ENCODE measurements at regions not wholly inside any gene's neighbourhood (a gene's known extent, or its start where the extent isn't known, plus 50 kb on each side); places are given as distances from the start of the nearest gene placed in this dataset.

DNA sequence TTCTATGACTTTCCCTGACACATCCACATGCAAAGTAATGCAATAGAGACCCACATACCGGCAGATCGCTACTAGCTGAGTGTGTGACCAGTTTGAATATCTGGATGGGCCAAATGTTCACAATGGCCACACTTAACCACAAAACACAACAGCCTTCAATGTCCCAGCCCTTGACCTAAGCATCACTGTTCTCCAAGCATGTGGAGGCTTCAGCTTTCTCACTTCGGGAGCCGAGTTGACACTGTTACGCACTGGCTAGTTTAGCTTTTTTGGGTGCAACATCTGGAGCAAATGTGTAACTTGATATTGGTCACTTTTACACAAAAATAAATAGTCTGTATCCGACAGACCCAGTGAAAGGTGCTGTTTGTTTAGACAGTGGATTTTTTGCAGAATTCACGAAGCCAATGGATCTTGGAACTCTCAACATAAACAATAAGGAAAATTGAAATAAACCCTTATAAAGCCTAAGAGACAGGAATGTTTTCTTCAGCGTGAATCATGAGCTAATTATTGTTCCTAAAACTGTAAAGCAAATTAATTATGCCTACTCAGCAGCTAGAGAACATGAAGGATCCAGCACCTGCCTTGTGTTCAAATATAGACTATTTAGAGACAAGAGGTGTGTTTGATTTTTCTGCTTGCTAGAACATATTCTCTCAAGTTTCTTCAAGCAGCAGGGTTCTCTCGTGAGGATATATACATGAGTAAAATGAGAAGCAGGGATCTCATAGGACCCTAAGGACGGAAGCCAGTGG is 117.6 kb upstream of the JCAD start:
- no peak overlapping the region for H2AFZ ChIP-seq (ENCODE audit: low read length)
- no peak overlapping the region for H2BK120ac ChIP-seq (ENCODE audit: low read depth, low read length)
- H3K27ac ChIP-seq (replicated peaks; ENCODE audit: low read length): no peak overlapping the region
- no peak overlapping the region for H3K4me2 ChIP-seq (ENCODE audit: insufficient read depth, low read length, poor library complexity, severe bottlenecking)
- H2AK5ac ChIP-seq (ENCODE audit: low read depth, low read length): no peak overlapping the region
- H3K4me3 ChIP-seq (ENCODE audit: low read length in 2 of 2): no peak overlapping the region
- H3K23ac ChIP-seq (ENCODE audit: low read depth, low read length, poor library complexity): no peak overlapping the region
- H3K4ac ChIP-seq (ENCODE audit: low read length): no peak overlapping the region
- no peaks in the 10 kb centered on the region for H3K79me1 ChIP-seq (ENCODE audit: low read depth, low read length)
- WGBS, 2 donors (ENCODE audit: extremely low coverage in 2 of 2, insufficient read length in 2 of 2, insufficient replicate concordance in 1 of 2): no CpG with 5 or more reads among the region's 10 CpGs
- no peaks in the 10 kb centered on the region for H3K9me3 ChIP-seq (replicated peaks in 1 of 2; ENCODE audit: control insufficient read depth in 2 of 2, insufficient read depth in 1 of 2, low read depth in 1 of 2, low read length in 2 of 2)
- no peak overlapping the region for H3K9ac ChIP-seq (ENCODE audit: low read depth, low read length, poor library complexity)
- DNase-seq (ENCODE audit: low spot score): no peak
- H4K8ac ChIP-seq (ENCODE audit: low read depth, low read length): no peak overlapping the region
- no peak overlapping the region for H2BK15ac ChIP-seq (ENCODE audit: low read length)
- no peak overlapping the region for H3K18ac ChIP-seq (ENCODE audit: low read length)
- no peak overlapping the region for H4K91ac ChIP-seq (ENCODE audit: low read depth, low read length, poor library complexity)
- no peak overlapping the region for H3K14ac ChIP-seq (ENCODE audit: low read length)
- H3K27me3 ChIP-seq (ENCODE audit: control insufficient read depth in 3 of 3, insufficient read depth in 3 of 3, low read depth in 1 of 3, low read length in 3 of 3): no peaks in the 10 kb centered on the region
- H3K4me1 ChIP-seq (ENCODE audit: control insufficient read depth in 2 of 2, insufficient read depth in 1 of 2, low read depth in 1 of 2, low read length in 2 of 2): peaks cover 2 to 4% of the 10 kb centered on the region in 2 donors
- H2BK5ac ChIP-seq (ENCODE audit: low read length): no peak overlapping the region
- H3K36me3 ChIP-seq (replicated peaks in 1 of 2; ENCODE audit: control insufficient read depth in 2 of 2, insufficient read depth in 2 of 2, low read length in 2 of 2): no peaks in the 10 kb centered on the region
- no peak overlapping the region for H2BK12ac ChIP-seq (ENCODE audit: low read length)

DNA sequence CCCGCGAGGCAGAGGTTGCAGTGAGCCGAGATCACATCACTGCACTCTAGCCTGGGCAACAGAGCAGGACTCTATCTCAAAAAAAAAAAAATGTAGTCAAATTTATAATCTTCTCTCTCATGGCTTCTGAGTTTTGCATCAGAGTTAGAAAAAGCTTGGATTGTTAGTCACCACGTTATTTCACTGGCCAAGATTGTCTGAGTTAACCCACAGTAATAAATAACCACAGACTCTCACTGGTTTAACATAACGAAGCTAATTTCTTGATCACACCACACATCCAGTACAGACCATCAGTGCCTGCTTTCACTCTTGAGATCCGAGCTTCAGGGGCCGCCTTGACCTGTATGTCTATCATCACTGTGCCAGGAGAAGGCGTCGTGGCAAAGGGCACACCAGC is 116.8 kb upstream of the JCAD start:
- Histone ChIP-seq H3K36me3 (replicated peaks in 1 of 2; ENCODE audit: control insufficient read depth in 2 of 2, insufficient read depth in 2 of 2, low read length in 2 of 2) (no peaks in the 10 kb centered on the region), H3K27ac (replicated peaks; ENCODE audit: low read length) (no peak overlapping the region), H4K91ac (ENCODE audit: low read depth, low read length, poor library complexity) (no peak overlapping the region), H3K14ac (ENCODE audit: low read length) (no peak overlapping the region), H2BK12ac (ENCODE audit: low read length) (no peak overlapping the region), H4K8ac (ENCODE audit: low read depth, low read length) (no peak overlapping the region), H3K9ac (ENCODE audit: low read depth, low read length, poor library complexity) (no peak overlapping the region), H2BK5ac (ENCODE audit: low read length) (no peak overlapping the region), H3K4me3 (ENCODE audit: low read length in 2 of 2) (peak overlapping the region in 1 of 2 donors; percentile 18), H2AFZ (ENCODE audit: low read length) (no peak overlapping the region), H3K27me3 (ENCODE audit: control insufficient read depth in 3 of 3, insufficient read depth in 3 of 3, low read depth in 1 of 3, low read length in 3 of 3) (no peaks in the 10 kb centered on the region), H2BK15ac (ENCODE audit: low read length) (no peak overlapping the region), H3K18ac (ENCODE audit: low read length) (no peak overlapping the region), H3K23ac (ENCODE audit: low read depth, low read length, poor library complexity) (no peak overlapping the region), H3K4ac (ENCODE audit: low read length) (no peak overlapping the region), H3K4me2 (ENCODE audit: insufficient read depth, low read length, poor library complexity, severe bottlenecking) (no peak overlapping the region), H2AK5ac (ENCODE audit: low read depth, low read length) (no peak overlapping the region), H3K9me3 (replicated peaks in 1 of 2; ENCODE audit: control insufficient read depth in 2 of 2, insufficient read depth in 1 of 2, low read depth in 1 of 2, low read length in 2 of 2) (no peaks in the 10 kb centered on the region), H3K4me1 (ENCODE audit: control insufficient read depth in 2 of 2, insufficient read depth in 1 of 2, low read depth in 1 of 2, low read length in 2 of 2) (peaks cover 2 to 4% of the 10 kb centered on the region in 2 donors), H2BK120ac (ENCODE audit: low read depth, low read length) (no peak overlapping the region), H3K79me1 (ENCODE audit: low read depth, low read length) (no peaks in the 10 kb centered on the region)
- DNase-seq (ENCODE audit: low spot score): no peak
- no CpG with 5 or more reads among the region's 9 CpGs for WGBS, 2 donors (ENCODE audit: extremely low coverage in 2 of 2, insufficient read length in 2 of 2, insufficient replicate concordance in 1 of 2)

DNA sequence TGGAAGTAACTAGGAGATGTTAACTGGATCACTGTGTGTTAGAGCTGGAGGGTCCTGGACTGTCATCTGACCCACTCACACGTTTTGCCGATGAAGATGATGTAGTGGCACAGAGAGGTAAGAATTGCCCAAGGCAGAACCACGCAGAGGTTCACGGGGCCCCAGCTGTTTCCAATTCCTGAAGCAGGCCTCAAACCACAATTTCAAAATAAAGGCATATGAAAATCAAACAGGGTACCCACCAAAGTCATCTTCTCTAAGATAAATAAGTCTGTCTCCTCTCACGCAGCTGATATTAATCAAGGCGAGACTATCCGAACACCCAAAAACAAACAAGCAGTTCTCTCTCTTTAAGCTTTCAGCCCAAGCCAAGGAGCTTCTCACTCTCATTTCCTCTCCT is 113.3 kb upstream of the JCAD start:
- peaks cover 0 to under 1% of the 10 kb centered on the region in 2 donors for H3K9me3 ChIP-seq (replicated peaks in 1 of 2; ENCODE audit: control insufficient read depth in 2 of 2, insufficient read depth in 1 of 2, low read depth in 1 of 2, low read length in 2 of 2)
- H4K8ac ChIP-seq (ENCODE audit: low read depth, low read length): no peak overlapping the region
- H2AK5ac ChIP-seq (ENCODE audit: low read depth, low read length): no peak overlapping the region
- no peak overlapping the region for H3K9ac ChIP-seq (ENCODE audit: low read depth, low read length, poor library complexity)
- H2BK120ac ChIP-seq (ENCODE audit: low read depth, low read length): no peak overlapping the region
- no peak overlapping the region for H2BK15ac ChIP-seq (ENCODE audit: low read length)
- H3K36me3 ChIP-seq (replicated peaks in 1 of 2; ENCODE audit: control insufficient read depth in 2 of 2, insufficient read depth in 2 of 2, low read length in 2 of 2): no peaks in the 10 kb centered on the region
- H3K23ac ChIP-seq (ENCODE audit: low read depth, low read length, poor library complexity): no peak overlapping the region
- H4K91ac ChIP-seq (ENCODE audit: low read depth, low read length, poor library complexity): no peak overlapping the region
- H3K27ac ChIP-seq (replicated peaks; ENCODE audit: low read length): no peak overlapping the region
- WGBS, 2 donors (ENCODE audit: extremely low coverage in 2 of 2, insufficient read length in 2 of 2, insufficient replicate concordance in 1 of 2): no CpG with 5 or more reads among the region's 7 CpGs
- H3K4me1 ChIP-seq (ENCODE audit: control insufficient read depth in 2 of 2, insufficient read depth in 1 of 2, low read depth in 1 of 2, low read length in 2 of 2): no peaks in the 10 kb centered on the region
- H3K14ac ChIP-seq (ENCODE audit: low read length): no peak overlapping the region
- no peak overlapping the region for H3K4ac ChIP-seq (ENCODE audit: low read length)
- no peak overlapping the region for H3K4me3 ChIP-seq (ENCODE audit: low read length in 2 of 2)
- no peak overlapping the region for H3K18ac ChIP-seq (ENCODE audit: low read length)
- no peak overlapping the region for H2AFZ ChIP-seq (ENCODE audit: low read length)
- H2BK12ac ChIP-seq (ENCODE audit: low read length): no peak overlapping the region
- no peaks in the 10 kb centered on the region for H3K79me1 ChIP-seq (ENCODE audit: low read depth, low read length)
- no peaks in the 10 kb centered on the region for H3K27me3 ChIP-seq (ENCODE audit: control insufficient read depth in 3 of 3, insufficient read depth in 3 of 3, low read depth in 1 of 3, low read length in 3 of 3)
- no peak overlapping the region for H3K4me2 ChIP-seq (ENCODE audit: insufficient read depth, low read length, poor library complexity, severe bottlenecking)
- H2BK5ac ChIP-seq (ENCODE audit: low read length): no peak overlapping the region
- no peak for DNase-seq (ENCODE audit: low spot score)

DNA sequence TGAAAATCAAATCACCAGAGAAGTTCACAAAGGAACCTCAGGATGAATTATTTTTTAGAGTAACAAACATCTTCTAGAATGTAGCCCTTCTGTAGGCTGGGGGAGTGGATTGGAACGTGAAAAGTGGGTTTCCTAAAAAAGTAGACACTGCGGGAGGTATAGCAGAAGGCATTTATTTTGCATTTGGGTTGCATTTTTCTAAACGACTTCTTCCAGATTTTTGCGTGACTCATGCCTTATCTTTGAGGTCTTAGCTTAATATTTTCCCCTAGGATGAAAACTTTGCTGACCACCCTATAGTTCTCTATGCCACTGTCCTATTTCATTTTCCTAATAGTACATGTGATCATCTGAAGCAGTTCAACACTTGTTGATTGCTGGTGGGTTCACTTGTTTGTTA is 112.7 kb upstream of the JCAD start:
- Histone ChIP-seq H3K4me1 (ENCODE audit: control insufficient read depth in 2 of 2, insufficient read depth in 1 of 2, low read depth in 1 of 2, low read length in 2 of 2) (no peaks in the 10 kb centered on the region), H4K8ac (ENCODE audit: low read depth, low read length) (no peak overlapping the region), H3K27me3 (ENCODE audit: control insufficient read depth in 3 of 3, insufficient read depth in 3 of 3, low read depth in 1 of 3, low read length in 3 of 3) (no peaks in the 10 kb centered on the region), H2BK12ac (ENCODE audit: low read length) (no peak overlapping the region), H2BK120ac (ENCODE audit: low read depth, low read length) (no peak overlapping the region), H2AFZ (ENCODE audit: low read length) (no peak overlapping the region), H3K23ac (ENCODE audit: low read depth, low read length, poor library complexity) (no peak overlapping the region), H3K36me3 (replicated peaks in 1 of 2; ENCODE audit: control insufficient read depth in 2 of 2, insufficient read depth in 2 of 2, low read length in 2 of 2) (no peaks in the 10 kb centered on the region), H3K4ac (ENCODE audit: low read length) (no peak overlapping the region), H3K14ac (ENCODE audit: low read length) (no peak overlapping the region), H3K4me3 (ENCODE audit: low read length in 2 of 2) (no peak overlapping the region), H3K18ac (ENCODE audit: low read length) (no peak overlapping the region), H2BK5ac (ENCODE audit: low read length) (no peak overlapping the region), H3K9ac (ENCODE audit: low read depth, low read length, poor library complexity) (no peak overlapping the region), H2AK5ac (ENCODE audit: low read depth, low read length) (no peak overlapping the region), H4K91ac (ENCODE audit: low read depth, low read length, poor library complexity) (no peak overlapping the region), H3K4me2 (ENCODE audit: insufficient read depth, low read length, poor library complexity, severe bottlenecking) (no peak overlapping the region), H3K79me1 (ENCODE audit: low read depth, low read length) (no peaks in the 10 kb centered on the region), H3K9me3 (replicated peaks in 1 of 2; ENCODE audit: control insufficient read depth in 2 of 2, insufficient read depth in 1 of 2, low read depth in 1 of 2, low read length in 2 of 2) (peaks cover 0 to 3% of the 10 kb centered on the region in 2 donors), H3K27ac (replicated peaks; ENCODE audit: low read length) (no peak overlapping the region), H2BK15ac (ENCODE audit: low read length) (no peak overlapping the region)
- no peak for DNase-seq (ENCODE audit: low spot score)
- WGBS, 2 donors (ENCODE audit: extremely low coverage in 2 of 2, insufficient read length in 2 of 2, insufficient replicate concordance in 1 of 2): no CpG with 5 or more reads among the region's 4 CpGs

All from neuronal stem cell (in vitro differentiated cells).